CD4-positive, alpha-beta T cell treated with Interleukin-15 for 4 hours (primary cell): ENCODE measurements at regions not wholly inside any gene's neighbourhood (a gene's known extent, or its start where the extent isn't known, plus 50 kb on each side); places are given as distances from the start of the nearest gene placed in this dataset.
"Not testable (repeated sequence)": the region's sequence is repeated elsewhere in the genome, so short reads cannot be mapped to it uniquely, and the experiment has no call there.

Source experiments
- DNase-seq: peaks from one replicate; pipeline ENCODE4 v3.0.0-alpha.2; 2020; ENCODE audit warnings: low spot score

DNA sequence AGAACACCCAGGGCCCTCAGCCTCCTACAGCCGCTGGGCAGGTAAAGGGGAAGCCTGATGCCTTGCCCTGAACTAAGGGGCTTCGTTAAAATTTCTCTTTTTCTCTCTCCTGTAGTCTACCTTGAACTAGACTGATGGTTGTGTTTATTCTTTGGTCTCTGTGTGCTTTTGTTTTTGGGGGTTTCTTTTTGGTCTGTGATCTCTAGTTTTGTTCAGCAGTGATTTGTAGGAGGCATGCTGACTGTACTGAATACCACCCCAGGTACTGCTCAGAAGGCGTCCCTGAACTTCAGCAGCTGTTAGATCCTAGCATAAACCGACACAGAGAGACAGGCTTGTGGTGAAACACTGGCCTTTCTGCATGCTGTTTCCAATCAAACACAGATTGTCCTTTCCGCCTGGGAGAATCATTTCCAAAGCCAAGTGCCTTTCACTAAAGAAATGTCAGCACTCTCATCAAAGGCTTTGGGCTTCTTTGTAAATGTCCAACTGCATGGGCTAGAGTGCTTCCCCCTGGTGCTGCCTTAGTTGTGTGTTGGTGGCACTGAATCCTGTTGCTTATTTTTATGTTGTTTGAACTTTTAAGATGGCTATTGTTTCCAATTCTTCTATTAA lies 364.7 kb upstream of the SASH1 start:
- no peak for DNase-seq

DNA sequence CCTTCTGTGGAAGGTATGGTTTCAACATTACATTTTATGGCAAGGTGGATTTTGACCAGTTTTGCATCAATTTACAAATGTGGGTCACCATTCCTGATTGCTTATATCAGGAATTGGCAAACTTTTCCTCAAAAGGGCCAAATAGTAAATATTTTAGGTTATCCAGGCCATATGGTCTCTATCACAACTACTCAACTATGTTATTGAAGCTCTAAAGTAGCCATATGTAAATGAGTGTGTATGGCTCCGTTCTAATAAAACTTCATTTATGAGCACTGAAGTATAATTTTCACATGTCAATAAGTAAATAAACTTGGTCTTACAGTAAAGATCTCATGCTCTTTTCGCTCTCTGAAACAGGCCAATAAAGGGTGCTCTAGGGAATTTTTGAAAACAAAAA lies 362.7 kb upstream of the SASH1 start:
- DNase-seq: no peak

DNA sequence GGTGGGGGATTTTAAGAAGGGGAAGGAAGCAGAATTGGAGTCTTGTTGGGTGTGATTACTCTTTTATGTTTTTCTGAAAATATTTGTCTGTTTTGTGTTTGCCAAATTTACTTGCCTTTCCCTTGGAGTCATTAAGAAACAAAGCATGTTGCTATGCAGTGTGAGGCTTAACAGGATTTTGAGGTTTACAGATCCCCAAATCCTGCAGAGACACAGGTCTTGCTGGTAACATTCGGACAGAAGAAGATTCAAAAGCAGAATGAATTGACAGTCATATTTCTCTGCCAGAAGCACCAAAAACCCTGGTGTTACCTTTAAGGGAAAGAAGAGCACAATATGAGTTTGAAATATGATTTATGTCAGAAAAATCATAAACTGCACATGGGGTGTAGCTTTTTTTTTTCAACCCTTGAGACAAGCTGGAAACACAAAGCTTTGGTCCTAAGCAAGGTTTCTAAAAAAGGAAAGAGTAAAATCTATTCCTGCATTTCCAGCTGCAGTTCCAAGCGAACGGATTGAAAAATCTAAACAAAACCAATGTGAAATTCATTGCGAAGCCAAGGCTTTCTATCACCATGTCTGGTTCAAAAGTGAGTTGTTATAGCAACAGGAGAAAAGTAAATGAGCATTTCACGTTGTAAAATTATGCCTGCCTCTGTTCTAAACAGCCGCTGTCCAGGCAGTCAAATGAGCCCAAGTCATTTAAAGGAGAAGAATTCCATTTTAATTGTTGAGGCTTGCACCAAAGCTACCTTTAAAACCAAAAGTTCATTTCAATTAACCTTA lies 358.9 kb upstream of the SASH1 start:
- no peak for DNase-seq

DNA sequence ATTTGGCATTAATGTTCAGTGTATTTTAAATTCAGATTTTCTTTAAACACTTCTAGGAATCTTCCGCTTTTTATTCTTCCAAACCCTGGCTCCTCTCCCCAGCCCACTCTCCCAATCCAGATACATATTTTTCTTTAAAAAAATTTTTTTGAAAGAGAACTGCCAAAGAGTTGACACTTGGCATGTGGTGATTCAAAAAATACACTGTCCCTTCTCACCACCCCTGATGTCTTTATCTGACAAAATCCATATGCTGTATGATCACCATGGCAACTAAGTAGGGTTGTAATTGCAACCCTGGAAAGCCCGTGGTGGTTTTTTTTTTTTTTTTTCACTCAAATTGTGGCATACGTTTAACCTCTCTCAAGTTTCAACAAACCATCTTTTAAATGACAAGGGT lies 355.8 kb upstream of the SASH1 start:
- no peak for DNase-seq

DNA sequence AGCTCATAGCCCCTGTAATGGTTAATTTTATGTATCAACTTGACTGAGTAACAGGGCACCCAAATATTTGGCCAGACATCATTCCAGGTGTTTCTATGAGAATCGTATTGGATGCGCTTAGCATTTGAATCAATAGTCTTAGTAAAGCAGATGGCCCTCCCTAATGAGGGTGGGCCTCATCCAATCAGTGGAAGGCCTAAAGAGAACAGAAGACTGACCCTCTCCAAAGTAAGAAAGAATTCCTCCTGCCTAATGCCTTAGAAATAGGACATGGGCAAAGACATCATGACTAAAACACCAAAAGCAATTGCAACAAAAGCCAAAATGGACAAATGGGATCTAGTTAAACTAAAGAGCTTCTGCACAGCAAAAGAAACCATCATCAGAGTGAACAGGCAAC lies 352.5 kb upstream of the SASH1 start:
- no peak for DNase-seq

DNA sequence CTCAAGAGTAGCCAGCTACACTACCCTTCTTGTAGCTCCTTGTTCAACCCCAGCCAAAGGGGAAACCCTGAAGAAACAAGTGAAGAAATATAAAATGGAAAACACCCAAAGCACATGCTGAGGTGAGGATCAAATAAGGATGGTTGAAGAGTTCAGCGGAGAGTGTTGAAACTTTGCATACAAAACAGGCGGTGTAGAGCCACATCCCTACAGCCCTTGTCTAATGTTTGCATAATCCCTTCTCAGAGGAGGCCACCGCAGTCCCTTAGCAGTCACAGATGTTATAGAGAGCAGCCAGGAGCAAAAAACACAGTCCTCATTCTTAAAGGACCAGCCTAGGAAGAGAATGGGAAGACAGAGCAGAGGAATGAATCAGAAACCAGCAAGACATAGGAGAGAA lies 350.7 kb upstream of the SASH1 start:
- no peak for DNase-seq

DNA sequence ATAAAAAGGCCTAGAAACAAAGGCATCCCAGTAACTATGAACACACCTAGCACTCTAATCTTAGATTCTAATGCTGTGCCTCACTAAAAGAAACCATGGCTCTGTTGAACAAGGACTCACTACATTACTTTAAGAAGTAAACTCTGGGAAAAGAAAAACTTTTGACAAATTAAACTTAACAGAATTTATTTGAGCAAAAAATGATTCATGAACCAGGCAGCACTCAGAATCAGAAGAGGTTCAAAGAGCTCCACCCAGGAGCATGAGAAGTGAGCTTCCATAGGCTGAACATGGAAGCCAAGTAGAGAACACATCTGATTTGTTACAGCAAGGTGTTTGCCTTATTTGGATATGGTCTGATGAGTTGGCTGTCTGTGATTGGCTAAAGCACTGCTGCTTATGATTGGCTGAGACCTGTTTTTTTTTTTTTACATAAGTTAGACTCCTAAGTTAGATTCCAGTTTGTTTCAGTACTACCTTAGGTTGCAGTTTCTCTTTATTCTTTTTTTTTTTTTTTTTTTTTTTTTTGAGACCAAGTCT lies 343.6 kb upstream of the SASH1 start:
- no peak for DNase-seq

DNA sequence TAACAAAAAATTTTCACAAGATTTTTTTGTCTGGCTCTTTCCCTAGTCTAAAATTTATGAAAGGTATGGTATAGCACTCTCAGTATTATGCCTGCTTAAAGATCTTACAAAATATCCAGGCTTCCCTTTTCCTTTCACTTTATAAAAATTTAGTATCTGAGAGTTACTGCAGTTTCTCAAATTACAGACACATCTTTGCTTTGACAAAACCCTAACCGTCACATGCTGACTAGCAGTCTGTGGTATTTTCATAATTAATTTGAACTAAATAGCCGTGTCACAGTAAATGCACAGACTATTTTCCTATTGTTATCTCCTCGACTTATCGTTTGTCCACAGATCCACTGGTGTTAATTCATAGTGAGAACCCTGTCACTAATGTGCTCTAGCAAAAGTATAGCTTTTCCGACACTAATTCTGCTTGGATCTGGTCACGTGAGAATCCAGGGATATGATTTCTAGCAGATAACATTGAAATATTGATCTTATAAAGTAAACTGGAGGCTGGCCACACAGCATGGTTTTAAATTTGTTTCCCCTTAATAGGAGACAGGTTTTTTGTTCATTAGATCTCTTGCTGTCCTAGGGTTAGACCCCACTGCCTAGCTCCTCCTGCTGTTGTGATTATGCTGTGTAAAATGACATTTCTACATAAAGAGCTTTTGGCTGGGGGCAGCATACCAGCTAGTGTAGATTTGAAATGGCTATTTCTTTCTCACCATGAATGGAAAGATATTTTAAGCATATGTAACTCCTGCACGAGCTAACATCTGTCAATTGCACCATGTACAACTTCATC lies 340.6 kb upstream of the SASH1 start:
- DNase-seq: no peak

DNA sequence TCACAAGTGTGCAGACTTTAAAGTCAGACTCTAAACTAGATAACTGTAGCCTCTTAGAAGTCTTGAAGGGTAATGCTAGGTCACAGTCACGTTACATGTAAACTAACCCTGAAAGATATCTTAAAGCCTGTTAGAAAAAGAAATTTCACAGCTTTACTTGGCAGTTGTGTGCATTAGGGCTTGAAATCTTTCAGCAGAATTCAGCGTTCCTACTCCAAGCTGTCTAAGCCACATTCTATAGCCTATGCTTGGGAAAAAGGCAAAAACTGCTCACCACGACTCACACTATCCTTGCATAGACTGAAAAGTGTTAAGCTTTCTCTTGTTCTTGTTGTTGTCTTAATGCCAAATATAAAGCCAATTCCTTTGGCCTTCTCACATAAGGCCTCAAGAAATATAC lies 338.0 kb upstream of the SASH1 start:
- no peak for DNase-seq

DNA sequence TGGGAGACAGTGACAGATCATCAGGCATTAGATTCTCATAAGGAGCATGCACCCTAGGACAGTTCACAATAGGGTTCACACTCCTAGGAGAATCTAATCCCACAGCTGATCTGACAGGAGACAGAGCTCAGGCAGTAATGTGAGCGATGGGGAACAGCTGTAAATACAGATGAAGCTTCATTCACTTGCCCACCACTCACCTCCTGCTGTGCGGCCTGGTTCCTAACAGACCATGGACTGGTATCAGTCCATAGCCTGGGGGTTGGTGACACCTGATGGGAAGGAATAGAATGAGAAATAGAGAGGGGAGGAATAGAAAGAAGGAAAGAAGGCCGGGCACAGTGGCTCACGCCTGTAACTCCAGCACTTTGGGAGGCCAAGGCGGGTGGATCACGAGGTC lies 336.8 kb upstream of the SASH1 start:
- DNase-seq: no peak

DNA sequence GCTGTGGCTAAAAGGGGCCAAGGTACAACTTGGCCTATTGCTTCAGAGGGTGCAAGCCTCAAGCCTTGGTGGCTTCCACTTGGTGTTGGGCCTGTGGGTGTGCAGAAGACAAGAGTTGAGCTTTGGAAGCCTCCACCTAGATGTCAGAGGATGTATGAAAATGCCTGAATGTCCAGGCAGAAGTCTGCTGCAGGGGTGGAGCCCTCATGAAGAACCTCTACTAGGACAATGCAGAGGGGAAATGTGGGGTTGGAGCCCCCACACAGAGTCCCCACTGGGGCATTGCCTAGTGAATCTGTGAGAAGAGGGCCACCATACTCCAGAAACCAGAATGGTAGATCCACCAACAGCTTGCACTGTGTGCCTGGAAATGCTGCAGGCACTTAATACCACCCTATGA lies 332.1 kb upstream of the SASH1 start:
- not testable (repeated sequence) for DNase-seq

DNA sequence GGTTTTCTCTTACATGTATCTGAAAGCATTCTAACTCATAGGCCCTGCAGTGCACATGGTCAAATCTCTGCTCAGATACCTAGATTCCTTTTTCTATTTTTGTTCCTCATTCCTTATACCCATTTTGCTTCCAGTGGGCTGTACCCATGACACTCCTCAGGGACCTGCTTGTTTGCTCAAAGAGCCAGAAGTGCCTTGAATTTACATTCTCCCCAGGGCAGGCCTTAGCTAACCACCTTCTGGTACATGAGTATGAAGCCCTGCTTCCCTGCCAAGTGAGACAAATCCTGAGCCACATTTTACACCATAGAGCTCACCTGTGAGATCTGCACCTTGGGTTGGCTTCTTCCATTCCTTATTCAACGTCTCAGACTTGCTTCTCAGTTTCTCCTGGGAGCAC lies 326.6 kb upstream of the SASH1 start:
- DNase-seq: no peak

DNA sequence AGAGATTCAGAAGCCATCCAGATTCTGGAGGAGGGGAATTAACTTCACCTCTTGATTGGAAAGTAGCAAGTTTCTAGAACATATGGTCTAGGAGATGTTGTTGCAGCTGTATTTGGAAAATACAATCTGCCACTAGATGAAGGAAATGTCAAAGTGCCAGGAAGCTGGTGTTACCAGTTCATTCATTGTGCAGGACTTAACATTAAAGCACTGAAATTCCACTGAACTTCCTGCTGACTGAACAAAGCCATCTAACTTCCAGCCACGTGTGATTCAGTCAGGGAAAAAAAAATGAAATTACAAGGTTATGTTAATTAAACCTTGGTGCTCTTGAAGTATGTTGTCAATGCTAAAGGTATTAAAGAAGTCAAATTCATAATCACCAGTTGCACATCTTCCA lies 321.5 kb upstream of the SASH1 start:
- no peak for DNase-seq

DNA sequence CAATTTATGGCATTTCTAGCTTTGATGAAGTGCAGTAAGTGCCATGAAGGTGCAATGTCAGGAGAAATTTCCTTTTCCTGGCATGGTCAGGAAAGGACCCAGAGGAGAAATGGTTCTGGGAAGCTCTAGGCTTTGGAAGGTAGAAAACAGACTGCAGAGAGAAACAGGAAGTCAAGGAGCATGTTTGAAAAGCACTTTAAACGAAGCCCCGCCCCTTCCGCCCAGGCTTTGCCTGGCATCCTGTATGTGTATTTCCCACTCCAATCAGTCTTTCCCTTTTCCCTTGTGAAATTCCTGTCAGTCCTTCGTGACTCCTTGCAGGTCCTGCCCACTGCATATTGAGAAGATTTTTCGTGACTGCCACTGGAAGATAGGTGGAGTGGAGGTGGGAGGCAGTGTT lies 320.9 kb upstream of the SASH1 start:
- DNase-seq: no peak

DNA sequence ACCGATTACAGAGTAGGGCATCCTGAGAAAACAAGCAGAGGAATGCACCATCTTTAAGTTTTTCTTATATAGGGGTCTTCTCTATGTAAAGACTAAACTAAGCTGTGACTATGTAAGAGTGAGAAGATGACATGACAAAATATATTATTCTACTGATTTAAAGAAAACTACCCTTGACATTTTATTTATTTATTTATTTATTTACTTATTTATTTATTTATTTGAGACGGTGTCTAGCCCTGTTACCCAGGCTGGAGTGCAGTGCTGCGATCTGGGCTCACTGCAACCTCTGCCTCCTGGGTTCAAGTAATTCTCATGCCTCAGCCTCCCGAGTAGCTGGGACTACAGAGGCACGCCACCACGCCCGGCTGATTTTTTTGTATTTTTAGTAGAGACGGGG lies 320.4 kb upstream of the SASH1 start:
- not testable (repeated sequence) for DNase-seq

DNA sequence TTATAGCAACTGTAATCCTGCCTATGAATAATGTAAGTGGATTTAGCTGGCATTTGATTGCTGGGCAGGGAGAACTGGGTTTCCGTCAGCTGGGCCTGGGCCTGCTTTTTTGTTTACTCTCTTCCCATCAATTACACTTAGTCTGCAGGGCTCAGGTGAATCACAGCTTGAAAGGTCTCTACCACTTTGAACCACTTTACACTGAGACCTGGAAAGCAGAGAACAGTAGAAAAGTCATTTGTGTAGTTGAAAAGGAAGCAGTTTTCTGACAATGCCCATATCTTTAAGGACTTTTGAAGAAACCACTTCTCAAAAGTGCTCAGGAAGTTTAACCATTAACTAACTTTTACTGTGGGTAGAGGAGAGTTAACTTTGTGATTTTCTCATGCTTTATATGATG lies 315.4 kb upstream of the SASH1 start:
- no peak for DNase-seq

DNA sequence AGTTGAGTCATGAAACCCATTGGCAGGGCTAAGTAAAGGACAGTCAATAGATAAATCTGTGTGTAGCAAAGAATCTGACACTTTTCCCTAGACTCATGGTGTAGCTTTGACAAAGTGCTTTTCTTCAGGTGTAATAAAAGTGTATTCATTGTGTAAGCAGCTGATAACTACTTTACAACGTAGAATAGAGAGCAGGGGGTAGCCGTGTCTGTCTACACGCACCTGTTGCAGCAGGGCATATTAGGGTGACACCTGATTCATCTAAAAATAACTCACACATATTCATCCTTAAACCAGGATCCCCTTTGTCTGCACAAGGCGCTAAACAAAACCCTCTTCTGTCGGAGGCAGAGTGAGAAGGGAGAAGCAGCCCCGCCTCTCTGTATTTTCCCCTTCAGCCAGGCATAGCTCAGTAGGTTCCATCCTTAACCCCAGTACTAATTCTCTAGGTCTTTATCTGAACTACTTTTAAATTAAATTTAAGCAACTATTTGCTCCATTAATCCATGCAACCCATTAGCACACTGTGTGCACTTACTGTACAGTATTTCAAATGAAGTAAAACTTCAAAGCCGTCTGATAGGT lies 306.7 kb upstream of the SASH1 start:
- no peak for DNase-seq

DNA sequence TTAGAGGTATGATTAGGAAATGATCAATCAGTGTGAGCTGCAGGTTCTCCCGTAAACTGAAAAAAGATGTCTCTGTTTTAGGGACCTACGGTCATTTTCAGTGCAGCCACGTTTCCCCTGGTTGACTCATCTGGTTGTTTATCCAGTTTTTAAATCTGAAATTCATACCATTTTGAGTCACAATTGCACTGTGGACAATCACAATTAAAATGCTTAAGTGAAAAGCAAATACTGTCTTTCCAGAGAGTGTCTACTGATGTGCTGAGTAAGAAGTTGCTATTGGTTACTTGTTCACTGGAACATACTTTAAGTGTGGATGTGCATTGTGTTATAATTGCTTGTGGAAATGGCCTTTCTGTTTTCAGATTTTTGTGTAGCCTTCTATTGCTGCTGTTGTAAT lies 305.1 kb upstream of the SASH1 start:
- no peak for DNase-seq

DNA sequence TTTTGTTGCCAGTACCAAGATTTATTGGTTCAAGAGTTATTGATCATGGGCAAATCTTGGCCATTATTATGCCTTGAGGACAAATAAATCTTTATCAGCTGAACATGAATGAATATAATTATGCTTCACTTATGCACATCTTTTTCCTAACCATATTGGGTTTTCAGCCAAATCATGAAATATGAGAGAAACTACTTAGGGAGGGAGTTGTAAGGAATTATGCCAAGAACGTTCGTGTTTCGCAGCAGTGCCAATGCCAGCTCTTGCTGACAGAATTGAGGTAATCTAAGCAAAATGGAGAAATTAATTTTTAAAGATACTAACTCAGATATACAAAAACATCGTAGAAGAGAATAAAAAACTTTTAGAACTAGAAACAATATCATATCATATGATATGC lies 301.1 kb upstream of the SASH1 start:
- no peak for DNase-seq

DNA sequence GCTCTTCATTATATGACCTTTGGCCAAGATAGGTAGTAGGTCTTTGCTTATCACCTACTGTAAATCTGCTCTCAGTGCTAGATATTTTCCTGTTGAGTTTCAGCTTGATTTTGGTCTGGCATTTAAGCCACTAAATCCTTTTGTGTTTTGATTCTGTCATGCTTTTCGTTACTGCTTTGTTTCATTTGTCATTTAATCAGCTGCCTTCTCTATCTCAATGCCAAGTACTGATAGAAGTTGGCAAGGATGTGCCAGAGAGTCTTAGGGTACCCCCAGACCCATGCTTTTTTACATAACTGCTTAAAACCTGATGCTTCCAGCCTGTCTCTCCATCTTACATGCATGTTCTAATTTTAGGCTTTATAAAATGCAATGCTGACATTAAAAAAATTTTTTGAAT lies 300.1 kb upstream of the SASH1 start:
- DNase-seq: no peak

DNA sequence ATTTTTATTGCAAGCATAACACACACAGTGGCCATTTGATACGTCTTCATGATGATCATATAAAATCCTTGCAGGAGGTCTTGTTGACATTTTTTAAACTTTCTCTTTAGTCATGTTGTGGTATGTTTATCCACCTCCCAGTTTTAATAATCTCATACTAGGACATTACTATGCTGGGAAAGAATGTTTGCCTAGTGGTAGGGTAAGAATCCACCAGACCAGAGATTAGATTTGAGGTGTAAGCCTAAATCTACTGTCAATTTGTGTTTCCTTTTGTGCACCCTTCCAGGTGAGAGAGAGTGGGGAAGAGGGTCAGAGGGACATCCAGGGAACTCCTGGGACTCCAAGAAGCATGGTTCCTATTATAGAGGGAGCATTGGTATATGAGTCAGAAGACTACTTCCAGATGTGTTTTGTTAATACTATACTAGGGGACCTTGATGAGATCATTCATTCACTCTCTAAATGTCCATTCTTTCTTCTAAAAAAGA lies 298.3 kb upstream of the SASH1 start:
- DNase-seq: no peak

DNA sequence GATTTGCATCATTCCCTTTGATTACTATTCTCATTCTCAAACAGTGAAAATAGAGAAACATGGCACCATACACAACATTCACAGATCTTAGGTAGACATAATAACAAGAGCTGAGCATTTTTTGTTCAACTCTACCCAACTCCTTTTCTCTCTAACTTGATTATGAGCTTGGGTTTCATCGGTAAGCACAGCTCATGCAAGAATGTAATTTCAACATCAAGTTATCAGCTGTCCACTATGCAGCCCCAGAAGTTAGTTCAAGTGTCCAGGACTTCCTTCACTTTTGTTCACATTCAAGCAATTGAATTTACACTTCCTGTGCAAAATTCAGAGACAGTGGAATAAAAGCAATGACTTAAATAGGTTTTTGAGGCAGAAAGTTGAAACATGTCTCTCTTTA lies 297.7 kb upstream of the SASH1 start:
- DNase-seq: no peak
